Mesothelial cell of epicardium (in vitro differentiated cells): ENCODE measurements at regions not wholly inside any gene's neighbourhood (a gene's known extent, or its start where the extent isn't known, plus 50 kb on each side); places are given as distances from the start of the nearest gene placed in this dataset.

Experiments used
- DNase-seq, 2 experiments: peaks; one replicate each; pipeline ENCODE4 v3.0.0; 2021; ENCODE audit warnings: low spot score in 2 of 2; ENCODE audit not compliant: unreplicated experiment in 2 of 2
- H3K27ac Mint-ChIP-seq: 2 replicates; pipeline ENCODE4 v1.8.0; 2021; ENCODE audit warnings: mixed read lengths
- H3K27me3 Mint-ChIP-seq: 2 replicates; pipeline ENCODE4 v1.8.0; 2021; ENCODE audit warnings: low read depth, mixed read lengths
- H3K36me3 Mint-ChIP-seq: 2 replicates; pipeline ENCODE4 v1.8.0; 2021; ENCODE audit warnings: mixed read lengths
- H3K4me1 Mint-ChIP-seq: 2 replicates; pipeline ENCODE4 v1.8.0; 2021; ENCODE audit warnings: mixed read lengths
- H3K4me3 Mint-ChIP-seq: 2 replicates; pipeline ENCODE4 v1.8.0; 2021; ENCODE audit warnings: mild to moderate bottlenecking, moderate library complexity, mixed read lengths
- H3K9me3 Mint-ChIP-seq: 2 replicates; pipeline ENCODE4 v1.8.0; 2021; ENCODE audit warnings: mixed read lengths
- TF ChIP-seq, protein P1 (sequence below): fragments of 200-600 bp; sonication (generic); IDR thresholded peaks from one replicate; pipeline ENCODE4 v1.5.0; 2021; ENCODE audit warnings: antibody characterized with exemption; ENCODE audit not compliant: unreplicated experiment

DNA sequence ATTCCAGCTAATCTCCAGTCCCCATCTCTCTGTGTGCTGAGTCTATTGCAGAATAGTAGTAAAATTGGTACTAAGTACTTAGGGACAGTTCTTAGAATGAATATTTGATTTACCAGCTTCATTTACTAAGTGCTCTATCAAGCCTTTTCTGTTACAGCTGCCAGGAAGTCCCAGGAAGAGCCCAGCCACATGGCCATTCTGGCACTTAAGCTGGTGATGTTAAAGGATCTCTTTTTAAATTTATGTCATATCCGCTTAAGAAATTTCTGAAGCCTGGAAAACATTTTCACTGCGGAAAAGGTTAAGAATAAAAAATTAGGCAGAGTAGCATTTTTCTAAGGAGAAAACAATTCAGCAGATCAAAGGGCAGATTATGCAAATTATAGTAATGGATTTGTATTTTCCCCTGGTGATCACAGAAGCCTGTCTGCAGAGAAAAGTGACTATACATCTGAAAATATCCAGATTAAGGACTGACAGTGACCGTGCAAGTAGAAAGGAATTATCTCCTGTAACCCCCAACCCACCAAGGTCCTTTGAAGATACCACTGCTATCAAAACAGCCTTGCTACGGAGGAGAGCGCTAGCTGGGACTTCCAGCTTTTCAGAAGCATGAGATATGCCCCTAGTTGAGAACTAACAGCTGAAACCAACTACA is 260.8 kb downstream of the SH3BP4 start:
- no peak for DNase-seq
- no peak overlapping the region for H3K4me3 Mint-ChIP-seq
- no peak overlapping the region for H3K27ac Mint-ChIP-seq
- H3K36me3 Mint-ChIP-seq: no peaks in the 10 kb centered on the region
- peaks cover 6% of the 10 kb centered on the region for H3K4me1 Mint-ChIP-seq
- H3K27me3 Mint-ChIP-seq: peaks cover 10% of the 10 kb centered on the region
- TF ChIP-seq, protein P1, sequence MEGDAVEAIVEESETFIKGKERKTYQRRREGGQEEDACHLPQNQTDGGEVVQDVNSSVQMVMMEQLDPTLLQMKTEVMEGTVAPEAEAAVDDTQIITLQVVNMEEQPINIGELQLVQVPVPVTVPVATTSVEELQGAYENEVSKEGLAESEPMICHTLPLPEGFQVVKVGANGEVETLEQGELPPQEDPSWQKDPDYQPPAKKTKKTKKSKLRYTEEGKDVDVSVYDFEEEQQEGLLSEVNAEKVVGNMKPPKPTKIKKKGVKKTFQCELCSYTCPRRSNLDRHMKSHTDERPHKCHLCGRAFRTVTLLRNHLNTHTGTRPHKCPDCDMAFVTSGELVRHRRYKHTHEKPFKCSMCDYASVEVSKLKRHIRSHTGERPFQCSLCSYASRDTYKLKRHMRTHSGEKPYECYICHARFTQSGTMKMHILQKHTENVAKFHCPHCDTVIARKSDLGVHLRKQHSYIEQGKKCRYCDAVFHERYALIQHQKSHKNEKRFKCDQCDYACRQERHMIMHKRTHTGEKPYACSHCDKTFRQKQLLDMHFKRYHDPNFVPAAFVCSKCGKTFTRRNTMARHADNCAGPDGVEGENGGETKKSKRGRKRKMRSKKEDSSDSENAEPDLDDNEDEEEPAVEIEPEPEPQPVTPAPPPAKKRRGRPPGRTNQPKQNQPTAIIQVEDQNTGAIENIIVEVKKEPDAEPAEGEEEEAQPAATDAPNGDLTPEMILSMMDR: no peak
- H3K9me3 Mint-ChIP-seq: peaks cover 7% of the 10 kb centered on the region

DNA sequence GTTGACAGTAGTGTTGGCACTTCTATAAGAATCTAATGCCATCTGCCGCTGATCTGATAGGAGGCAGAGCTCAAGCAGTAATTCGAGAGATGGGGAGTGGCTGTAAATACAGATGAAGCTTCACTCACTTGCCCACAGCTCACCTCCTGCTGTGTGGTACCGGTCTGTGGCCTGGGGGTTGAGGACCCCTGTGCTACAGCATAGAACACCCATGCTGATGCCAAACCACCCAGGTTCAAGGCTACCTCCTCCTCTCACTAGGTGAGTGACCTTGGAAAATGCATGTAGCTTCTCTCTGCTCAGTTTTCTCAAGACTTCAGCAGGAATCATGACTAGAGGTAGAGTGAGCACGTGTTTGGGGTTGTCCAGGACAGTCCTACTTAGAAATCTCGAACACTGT is 263.4 kb downstream of the SH3BP4 start:
- peaks cover 3% of the 10 kb centered on the region for H3K9me3 Mint-ChIP-seq

DNA sequence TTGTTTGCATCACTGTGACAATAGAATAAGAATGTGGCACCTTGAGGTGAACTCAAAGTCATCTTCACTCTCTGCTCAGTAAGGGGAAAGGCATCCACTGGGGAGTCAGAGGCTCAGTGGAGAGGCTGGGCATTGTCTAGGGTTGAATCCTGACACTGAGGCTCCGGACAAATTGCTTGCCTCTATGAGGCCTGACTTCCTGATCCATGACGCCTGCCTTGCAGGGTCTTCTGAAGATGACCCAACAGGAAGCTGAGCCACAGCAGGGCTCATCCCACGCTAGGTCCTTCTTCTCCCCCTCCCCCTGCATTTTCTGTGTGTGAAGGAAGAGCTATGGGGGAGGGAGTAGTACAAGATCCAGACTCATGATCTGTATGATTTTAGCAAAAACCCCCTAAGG is 265.1 kb downstream of the SH3BP4 start:
- Mint-ChIP-seq H3K27me3 (peaks cover 3% of the 10 kb centered on the region), H3K9me3 (no peaks in the 10 kb centered on the region), H3K4me1 (peaks cover 6% of the 10 kb centered on the region), H3K27ac (no peak overlapping the region), H3K36me3 (no peaks in the 10 kb centered on the region), H3K4me3 (no peak overlapping the region)
- TF ChIP-seq, protein P1: no peak
- no peak for DNase-seq

More for the DNA sequence above, 263.4 kb downstream of the SH3BP4 start:
- H3K4me3 Mint-ChIP-seq: no peak overlapping the region
- no peak overlapping the region for H3K27ac Mint-ChIP-seq
- TF ChIP-seq, protein P1: no peak
- DNase-seq: no peak
- peaks cover 3% of the 10 kb centered on the region for H3K27me3 Mint-ChIP-seq
- peaks cover 6% of the 10 kb centered on the region for H3K4me1 Mint-ChIP-seq
- H3K36me3 Mint-ChIP-seq: no peaks in the 10 kb centered on the region

DNA sequence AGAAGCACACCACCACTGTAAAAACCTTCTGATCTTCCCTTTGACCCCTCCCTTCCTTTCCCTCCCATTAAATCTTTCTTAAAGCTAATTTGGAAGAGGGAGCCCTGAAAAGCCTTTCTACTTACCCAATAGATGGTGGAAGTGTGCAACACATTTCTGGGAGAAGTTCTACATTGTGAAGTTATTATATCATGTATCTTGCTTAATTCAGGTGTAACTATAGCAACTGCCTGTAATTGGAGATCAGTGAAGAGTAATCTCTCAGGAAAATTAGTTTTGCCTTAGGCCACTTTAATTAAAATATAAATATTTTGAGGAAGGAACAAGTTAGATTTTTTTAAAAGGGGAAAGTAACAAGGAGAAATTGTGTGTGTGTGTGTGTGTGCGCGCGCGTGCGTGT is 266.0 kb downstream of the SH3BP4 start:
- no peak overlapping the region for H3K27ac Mint-ChIP-seq
- H3K4me3 Mint-ChIP-seq: no peak overlapping the region
- DNase-seq: no peak
- no peaks in the 10 kb centered on the region for H3K36me3 Mint-ChIP-seq
- no peaks in the 10 kb centered on the region for H3K9me3 Mint-ChIP-seq
- H3K4me1 Mint-ChIP-seq: peaks cover under 1% of the 10 kb centered on the region
- peaks cover 3% of the 10 kb centered on the region for H3K27me3 Mint-ChIP-seq
- TF ChIP-seq, protein P1: no peak

DNA sequence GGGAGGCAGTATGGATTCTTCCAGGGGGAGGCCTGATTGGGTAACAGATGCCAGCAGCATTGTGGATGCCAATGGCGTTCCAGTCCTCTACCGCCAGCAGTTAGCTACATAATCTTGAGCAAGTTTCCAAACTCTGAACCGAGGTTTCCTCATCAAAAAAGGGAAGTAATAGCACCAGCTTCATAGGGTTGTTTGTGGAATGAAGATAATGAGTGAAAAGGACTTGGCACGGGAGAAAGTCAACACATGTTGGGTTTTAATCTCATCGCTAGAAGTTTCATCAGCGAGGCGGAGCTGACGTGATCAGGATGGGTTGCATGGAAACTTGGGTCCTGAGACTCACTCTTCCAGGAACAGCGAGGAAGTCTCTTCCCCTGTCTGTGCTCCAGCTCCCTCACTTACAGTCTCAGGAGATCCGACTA is 266.7 kb downstream of the SH3BP4 start:
- H3K9me3 Mint-ChIP-seq: peaks cover under 1% of the 10 kb centered on the region
- no peaks in the 10 kb centered on the region for H3K4me1 Mint-ChIP-seq
- TF ChIP-seq, protein P1: no peak
- no peaks in the 10 kb centered on the region for H3K36me3 Mint-ChIP-seq
- H3K4me3 Mint-ChIP-seq: no peak overlapping the region
- peak in 1 of 2 experiments; percentile 1 for DNase-seq
- H3K27me3 Mint-ChIP-seq: peaks cover 3% of the 10 kb centered on the region
- no peak overlapping the region for H3K27ac Mint-ChIP-seq
